ENCODE measurements at regions not wholly inside any gene's neighbourhood (a gene's known extent, or its start where the extent isn't known, plus 50 kb on each side); places are given as distances from the start of the nearest gene placed in this dataset.
"Not testable (repeated sequence)": the region's sequence is repeated elsewhere in the genome, so short reads cannot be mapped to it uniquely, and the experiment has no call there.

- no peak for DNase-seq
These were observed 54.2 kb downstream of the MSX1 start for GRCh38 chr4:4913628-4914027.

- peak; percentile 49 for DNase-seq
These were observed 54.8 kb downstream of the MSX1 start for GRCh38 chr4:4914059-4914820.

GRCh38 chr4:4914965-4915845 lies 55.7 kb downstream of the MSX1 start:
- no peak for DNase-seq

GRCh38 chr4:4918067-4918466 lies 58.6 kb downstream of the MSX1 start:
- no peak for DNase-seq

- no peak for DNase-seq
These were observed 60.5 kb downstream of the MSX1 start for GRCh38 chr4:4919927-4920326.

GRCh38 chr4:4921077-4921476 lies 61.6 kb downstream of the MSX1 start:
- no peak for DNase-seq

- DNase-seq, result no peak
These were observed 63.0 kb downstream of the MSX1 start for GRCh38 chr4:4922441-4922840.

GRCh38 chr4:4923201-4923600 lies 63.7 kb downstream of the MSX1 start:
- DNase-seq, result no peak

GRCh38 chr4:4930677-4931076 lies 71.2 kb downstream of the MSX1 start:
- DNase-seq, result no peak

- no peak for DNase-seq
These were observed 76.5 kb downstream of the MSX1 start for GRCh38 chr4:4935974-4936373.

- no peak for DNase-seq
These were observed 78.5 kb downstream of the MSX1 start for GRCh38 chr4:4937926-4938325.

GRCh38 chr4:4941751-4942150 lies 77.5 kb downstream of the CYTL1 start:
- DNase-seq, result no peak

- DNase-seq, result no peak
These were observed 76.6 kb downstream of the CYTL1 start for GRCh38 chr4:4942658-4943057.

GRCh38 chr4:4945021-4945420 lies 74.2 kb downstream of the CYTL1 start:
- no peak for DNase-seq

GRCh38 chr4:4945829-4946228 lies 73.4 kb downstream of the CYTL1 start:
- no peak for DNase-seq

GRCh38 chr4:4946416-4946815 lies 72.8 kb downstream of the CYTL1 start:
- no peak for DNase-seq

- DNase-seq, result no peak
These were observed 71.5 kb downstream of the CYTL1 start for GRCh38 chr4:4947721-4948120.

- DNase-seq, result no peak
These were observed 70.9 kb downstream of the CYTL1 start for GRCh38 chr4:4948370-4948769.

GRCh38 chr4:4950561-4951290 lies 68.5 kb downstream of the CYTL1 start:
- DNase-seq, result no peak

GRCh38 chr4:4952273-4952672 lies 67.0 kb downstream of the CYTL1 start:
- no peak for DNase-seq

- DNase-seq, result not testable (repeated sequence)
These were observed 59.7 kb downstream of the CYTL1 start for GRCh38 chr4:4959344-4960074.

- no peak for DNase-seq
These were observed 58.7 kb downstream of the CYTL1 start for GRCh38 chr4:4960574-4960973.

- DNase-seq, result no peak
These were observed 57.3 kb downstream of the CYTL1 start for GRCh38 chr4:4961936-4962335.

Measured in fibroblast of skin of right quadriceps (primary cell).